HG02623 (cell line): ENCODE measurements at regions not wholly inside any gene's neighbourhood (a gene's known extent, or its start where the extent isn't known, plus 50 kb on each side); places are given as distances from the start of the nearest gene placed in this dataset.

Source experiments
- ATAC-seq: cut with Tn5 transposase; IDR thresholded peaks from one replicate; pipeline ENCODE4 v1.9.1; 2021; ENCODE audit warnings: moderate library complexity; ENCODE audit not compliant: unreplicated experiment

- no peak for ATAC-seq
Measured at GRCh38 chr3:27593173-27593572, 109.0 kb upstream of the SLC4A7 start.

GRCh38 chr3:27591312-27592210 lies 107.4 kb upstream of the SLC4A7 start:
- ATAC-seq, result peak; percentile 50

GRCh38 chr3:27590437-27591298 lies 106.5 kb upstream of the SLC4A7 start:
- ATAC-seq, result no peak

- no peak for ATAC-seq
Measured at GRCh38 chr3:27589795-27590194, 105.6 kb upstream of the SLC4A7 start.

- ATAC-seq, result no peak
Measured at GRCh38 chr3:27585429-27585828, 101.2 kb upstream of the SLC4A7 start.

- no peak for ATAC-seq
Measured at GRCh38 chr3:27584874-27585273, 100.7 kb upstream of the SLC4A7 start.

GRCh38 chr3:27581852-27582251 lies 97.7 kb upstream of the SLC4A7 start:
- no peak for ATAC-seq

- ATAC-seq, result no peak
Measured at GRCh38 chr3:27578032-27578431, 93.8 kb upstream of the SLC4A7 start.

GRCh38 chr3:27577504-27577903 lies 93.3 kb upstream of the SLC4A7 start:
- no peak for ATAC-seq

- ATAC-seq, result no peak
Measured at GRCh38 chr3:27576171-27576570, 92.0 kb upstream of the SLC4A7 start.

GRCh38 chr3:27575499-27575898 lies 91.3 kb upstream of the SLC4A7 start:
- no peak for ATAC-seq

GRCh38 chr3:27574438-27574795 lies 90.2 kb upstream of the SLC4A7 start:
- ATAC-seq, result no peak

- ATAC-seq, result no peak
Measured at GRCh38 chr3:27573780-27574437, 89.7 kb upstream of the SLC4A7 start.

GRCh38 chr3:27573138-27573537 lies 89.0 kb upstream of the SLC4A7 start:
- no peak for ATAC-seq

GRCh38 chr3:27571345-27571744 lies 87.2 kb upstream of the SLC4A7 start:
- ATAC-seq, result no peak

GRCh38 chr3:27570421-27571106 lies 86.4 kb upstream of the SLC4A7 start:
- no peak for ATAC-seq

GRCh38 chr3:27568393-27568792 lies 84.2 kb upstream of the SLC4A7 start:
- no peak for ATAC-seq

- ATAC-seq, result no peak
Measured at GRCh38 chr3:27567251-27567650, 83.1 kb upstream of the SLC4A7 start.

- ATAC-seq, result no peak
Measured at GRCh38 chr3:27565201-27565852, 81.1 kb upstream of the SLC4A7 start.

GRCh38 chr3:27561576-27561975 lies 77.4 kb upstream of the SLC4A7 start:
- ATAC-seq, result no peak
